GM12875 (cell line): ENCODE measurements at regions not wholly inside any gene's neighbourhood (a gene's known extent, or its start where the extent isn't known, plus 50 kb on each side); places are given as distances from the start of the nearest gene placed in this dataset.

Source experiments
- H3K4me3 ChIP-seq: one replicate; pipeline ENCODE4 v1.5.1; 2011; ENCODE audit warnings: low read depth, low read length, control low read depth
- TF ChIP-seq, protein P1 (sequence below): IDR thresholded peaks from 2 replicates; pipeline ENCODE4 v1.5.1; 2011; ENCODE audit warnings: low read depth, mild to moderate bottlenecking, control low read depth, inconsistent platforms, low read length, moderate library complexity, borderline replicate concordance; ENCODE audit not compliant: insufficient read depth

DNA sequence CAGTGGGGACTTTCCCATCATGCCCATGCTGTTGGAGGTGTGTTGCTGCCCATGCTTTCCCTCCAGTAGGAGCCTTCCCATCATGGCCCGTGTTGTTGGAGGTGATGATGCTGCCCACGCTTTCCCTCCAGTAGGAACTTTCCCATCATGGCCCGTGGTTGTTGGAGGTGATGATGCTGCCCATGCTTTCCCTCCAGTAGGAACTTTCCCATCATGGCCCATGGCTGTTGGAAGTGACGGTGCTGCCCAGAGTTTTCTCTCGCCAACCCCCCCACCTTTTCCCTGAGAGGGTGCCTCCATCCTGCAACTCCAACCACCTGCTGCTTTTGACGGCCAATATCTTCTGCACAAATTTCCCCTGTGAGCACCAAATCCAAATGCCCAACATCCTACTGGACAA, 205.7 kb downstream of the TOMM20 start:
- TF ChIP-seq, protein P1, sequence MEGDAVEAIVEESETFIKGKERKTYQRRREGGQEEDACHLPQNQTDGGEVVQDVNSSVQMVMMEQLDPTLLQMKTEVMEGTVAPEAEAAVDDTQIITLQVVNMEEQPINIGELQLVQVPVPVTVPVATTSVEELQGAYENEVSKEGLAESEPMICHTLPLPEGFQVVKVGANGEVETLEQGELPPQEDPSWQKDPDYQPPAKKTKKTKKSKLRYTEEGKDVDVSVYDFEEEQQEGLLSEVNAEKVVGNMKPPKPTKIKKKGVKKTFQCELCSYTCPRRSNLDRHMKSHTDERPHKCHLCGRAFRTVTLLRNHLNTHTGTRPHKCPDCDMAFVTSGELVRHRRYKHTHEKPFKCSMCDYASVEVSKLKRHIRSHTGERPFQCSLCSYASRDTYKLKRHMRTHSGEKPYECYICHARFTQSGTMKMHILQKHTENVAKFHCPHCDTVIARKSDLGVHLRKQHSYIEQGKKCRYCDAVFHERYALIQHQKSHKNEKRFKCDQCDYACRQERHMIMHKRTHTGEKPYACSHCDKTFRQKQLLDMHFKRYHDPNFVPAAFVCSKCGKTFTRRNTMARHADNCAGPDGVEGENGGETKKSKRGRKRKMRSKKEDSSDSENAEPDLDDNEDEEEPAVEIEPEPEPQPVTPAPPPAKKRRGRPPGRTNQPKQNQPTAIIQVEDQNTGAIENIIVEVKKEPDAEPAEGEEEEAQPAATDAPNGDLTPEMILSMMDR: no peak
- no peak overlapping the region for H3K4me3 ChIP-seq

DNA sequence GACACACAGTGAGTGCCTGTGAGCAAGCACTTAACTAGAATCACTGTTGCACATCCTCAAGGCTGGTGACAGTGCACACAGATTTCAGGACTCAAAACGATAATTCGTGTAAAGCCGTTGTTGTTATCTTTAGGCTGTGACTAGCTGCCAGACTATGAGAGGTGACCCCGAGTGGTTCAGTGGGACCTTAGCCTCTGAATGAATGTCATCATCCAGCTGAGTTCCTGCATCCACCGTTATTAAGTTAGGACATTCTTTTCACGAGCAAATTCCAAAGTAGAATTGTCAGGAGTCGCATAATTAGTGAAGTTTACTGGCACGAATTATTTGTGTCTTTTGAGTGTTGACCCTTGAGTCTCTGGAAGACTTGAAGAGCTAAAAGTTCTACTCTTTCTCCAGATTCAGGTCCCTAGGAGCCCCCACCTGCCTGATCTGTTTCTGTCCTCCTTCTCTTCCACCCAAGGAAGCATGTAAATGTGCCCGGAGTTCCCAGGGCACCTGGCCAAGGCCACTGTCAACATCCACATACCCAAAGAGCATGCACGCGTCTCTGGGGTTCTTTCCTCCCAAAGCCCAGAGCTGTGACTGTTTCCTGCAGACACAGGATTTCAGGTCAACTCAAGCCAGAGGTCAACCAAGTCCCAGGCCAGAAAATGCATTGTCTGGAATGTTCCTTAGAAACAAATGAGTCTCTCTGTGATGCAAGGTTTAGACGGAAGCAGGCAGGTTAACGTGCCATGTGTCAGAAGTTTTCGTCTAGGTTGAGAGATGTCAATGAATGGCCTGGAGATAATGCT, 207.2 kb downstream of the TOMM20 start:
- TF ChIP-seq, protein P1: no peak

DNA sequence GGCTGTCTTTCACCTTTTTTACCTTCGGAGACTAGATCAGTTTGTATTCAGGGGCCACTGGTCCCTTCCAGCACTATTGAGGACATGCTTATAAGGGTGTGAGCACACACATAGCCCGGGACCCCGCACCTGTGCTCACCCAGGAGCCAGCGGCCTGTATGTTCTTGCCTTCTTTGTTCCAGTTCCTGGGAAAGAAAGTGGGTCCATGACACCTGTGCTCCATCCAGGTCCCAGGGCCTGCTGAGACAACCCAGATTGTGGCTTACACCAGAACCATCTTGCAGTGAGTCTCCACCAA, 207.8 kb downstream of the TOMM20 start:
- TF ChIP-seq, protein P1: no peak
- no peak overlapping the region for H3K4me3 ChIP-seq

More for the DNA sequence above, 207.2 kb downstream of the TOMM20 start:
- no peak overlapping the region for H3K4me3 ChIP-seq

DNA sequence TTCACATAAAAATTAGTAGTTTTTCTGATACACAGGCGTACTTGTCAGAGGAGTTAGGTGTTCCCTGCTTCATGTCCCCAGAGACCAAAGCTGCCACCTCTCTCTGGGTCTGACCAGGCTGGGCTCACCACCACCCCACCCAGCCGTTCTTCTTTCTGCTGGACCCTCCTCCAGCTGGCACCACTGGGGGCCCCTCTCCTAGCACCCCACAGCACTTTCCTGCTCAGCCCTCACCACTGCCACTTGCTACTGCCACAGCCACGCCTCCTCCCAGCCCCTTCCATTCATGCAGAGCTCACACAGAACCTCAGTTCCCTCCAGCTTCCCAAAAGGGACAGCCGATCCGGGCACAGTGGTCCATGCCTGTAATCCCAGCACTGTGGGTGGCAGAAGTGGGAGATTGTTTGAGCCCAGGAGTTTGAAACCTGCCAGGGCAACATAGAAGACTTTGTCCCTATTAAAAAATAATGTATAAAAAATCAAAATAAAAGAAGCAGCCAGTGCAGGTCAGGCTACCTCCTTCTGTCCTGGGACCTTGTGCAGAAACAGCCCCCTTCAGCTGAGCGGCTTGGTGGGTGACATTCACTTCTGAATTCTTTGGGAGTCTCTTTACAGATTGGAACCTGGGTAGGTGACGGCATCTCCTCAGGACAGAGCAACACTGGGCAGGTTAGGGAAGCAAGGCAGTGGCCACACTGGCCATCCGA, 208.3 kb downstream of the TOMM20 start:
- TF ChIP-seq, protein P1: no peak
- no peak overlapping the region for H3K4me3 ChIP-seq

DNA sequence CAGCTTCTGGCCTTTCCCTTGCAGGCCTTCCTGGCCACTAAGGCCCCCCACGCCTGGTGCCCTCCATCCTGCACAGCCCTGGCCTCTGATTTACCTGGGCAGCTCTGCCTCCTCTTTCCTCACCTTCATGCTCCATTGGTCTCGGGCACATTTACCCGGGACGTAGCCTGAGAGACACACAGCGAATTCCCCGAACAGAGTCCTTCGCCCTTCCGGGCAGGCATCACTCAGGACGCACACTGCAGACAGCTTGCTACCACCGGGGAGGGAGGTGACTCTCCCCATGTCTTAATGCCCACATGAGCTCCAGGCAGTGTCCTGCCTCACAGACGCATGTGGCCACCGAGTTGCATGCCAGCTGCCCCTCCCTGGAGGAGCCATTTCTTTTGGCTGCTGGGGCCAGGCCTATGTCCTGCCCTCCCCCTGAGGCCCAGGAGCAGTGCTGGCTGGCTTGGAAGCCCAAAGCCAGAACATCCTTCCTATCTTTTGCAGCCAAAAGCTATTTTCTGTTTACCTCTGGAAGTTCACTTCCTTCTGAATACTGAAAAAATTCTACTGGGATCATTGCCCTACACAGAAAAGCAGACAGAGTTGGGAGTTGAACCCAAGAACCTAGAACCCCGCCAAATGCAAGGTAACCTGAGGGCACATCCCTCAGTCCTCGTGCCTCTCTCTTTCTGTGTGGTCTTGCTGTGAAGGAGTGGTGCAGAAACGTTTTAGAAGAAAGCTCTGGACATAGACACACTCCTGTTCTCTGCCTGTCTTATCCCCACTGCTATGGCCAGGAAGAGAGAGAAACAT, 209.5 kb downstream of the TOMM20 start:
- TF ChIP-seq, protein P1: no peak
- H3K4me3 ChIP-seq: no peak overlapping the region

DNA sequence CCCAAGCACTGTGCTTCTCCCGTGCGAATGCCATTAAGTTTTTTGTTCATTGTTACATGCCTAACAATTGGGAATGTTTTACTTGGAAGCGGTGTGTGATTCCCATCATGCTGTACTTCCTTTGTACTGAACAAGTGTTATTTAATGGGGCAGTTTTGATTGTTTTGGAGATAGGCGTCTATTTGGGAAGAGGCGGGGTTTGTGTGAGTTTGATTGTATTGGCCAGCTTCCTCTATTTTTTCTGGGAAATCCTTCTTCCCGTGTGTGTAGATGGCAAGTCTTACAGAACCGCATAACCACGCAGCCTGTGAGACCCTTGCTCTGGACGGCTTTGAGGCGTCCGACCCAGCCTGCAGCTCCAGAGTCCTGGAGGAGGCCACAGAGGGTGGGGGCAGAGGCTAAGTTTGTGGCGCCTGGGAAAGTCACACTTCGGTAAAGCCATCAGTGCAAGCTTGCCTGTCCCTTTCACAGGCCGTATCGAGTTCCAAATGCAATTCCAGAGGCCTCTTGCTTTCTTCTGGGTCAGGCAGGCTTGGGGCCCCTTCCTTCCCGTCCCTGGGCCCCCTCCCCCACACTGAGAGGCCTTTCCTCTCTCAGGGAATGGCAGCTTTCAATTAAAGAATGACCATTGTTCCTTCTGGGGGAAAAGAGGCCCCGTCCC, 210.3 kb downstream of the TOMM20 start:
- TF ChIP-seq, protein P1: no peak

More for the DNA sequence above, 210.3 kb downstream of the TOMM20 start:
- no peak overlapping the region for H3K4me3 ChIP-seq
